SU-DHL-6 (cell line): ENCODE measurements at regions not wholly inside any gene's neighbourhood (a gene's known extent, or its start where the extent isn't known, plus 50 kb on each side); places are given as distances from the start of the nearest gene placed in this dataset.

Experiments
- EZH2phosphoT487 ChIP-seq: fragments of 200-600 bp; sonication (generic), shearing (Covaris generic); conservative IDR thresholded peaks from 2 replicates; pipeline ENCODE4 v1.6.1; 2018; ENCODE audit warnings: mild to moderate bottlenecking, antibody characterized with exemption, low read length, moderate library complexity, mixed read lengths
- TF ChIP-seq, protein P1 (sequence below): fragments of 200-600 bp; sonication (generic); IDR thresholded peaks from one replicate; pipeline ENCODE4 v1.5.1; 2017; ENCODE audit warnings: antibody characterized with exemption, mild to moderate bottlenecking, low read length, moderate library complexity; ENCODE audit not compliant: insufficient read depth, poor library complexity, severe bottlenecking

DNA sequence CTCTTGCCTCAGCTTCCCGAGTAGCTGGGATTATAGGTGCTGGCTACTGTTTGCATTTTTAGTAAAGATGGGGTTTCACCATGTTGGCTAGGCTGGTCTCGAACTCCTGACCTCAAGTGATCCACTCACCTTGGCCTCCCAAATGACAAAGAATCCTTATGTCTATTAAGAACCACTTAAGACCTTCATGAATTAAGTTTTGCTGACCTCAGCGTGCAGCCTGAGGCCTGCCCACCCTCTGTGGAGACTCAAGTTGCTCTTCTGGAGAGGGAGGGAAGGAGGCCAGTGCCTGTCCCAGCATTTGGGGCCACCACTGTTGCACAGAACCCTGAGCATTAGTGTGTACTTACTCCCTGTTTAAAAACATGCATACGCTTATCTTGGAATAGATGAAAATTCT lies 313.3 kb downstream of the FGF9 start:
- TF ChIP-seq, protein P1, sequence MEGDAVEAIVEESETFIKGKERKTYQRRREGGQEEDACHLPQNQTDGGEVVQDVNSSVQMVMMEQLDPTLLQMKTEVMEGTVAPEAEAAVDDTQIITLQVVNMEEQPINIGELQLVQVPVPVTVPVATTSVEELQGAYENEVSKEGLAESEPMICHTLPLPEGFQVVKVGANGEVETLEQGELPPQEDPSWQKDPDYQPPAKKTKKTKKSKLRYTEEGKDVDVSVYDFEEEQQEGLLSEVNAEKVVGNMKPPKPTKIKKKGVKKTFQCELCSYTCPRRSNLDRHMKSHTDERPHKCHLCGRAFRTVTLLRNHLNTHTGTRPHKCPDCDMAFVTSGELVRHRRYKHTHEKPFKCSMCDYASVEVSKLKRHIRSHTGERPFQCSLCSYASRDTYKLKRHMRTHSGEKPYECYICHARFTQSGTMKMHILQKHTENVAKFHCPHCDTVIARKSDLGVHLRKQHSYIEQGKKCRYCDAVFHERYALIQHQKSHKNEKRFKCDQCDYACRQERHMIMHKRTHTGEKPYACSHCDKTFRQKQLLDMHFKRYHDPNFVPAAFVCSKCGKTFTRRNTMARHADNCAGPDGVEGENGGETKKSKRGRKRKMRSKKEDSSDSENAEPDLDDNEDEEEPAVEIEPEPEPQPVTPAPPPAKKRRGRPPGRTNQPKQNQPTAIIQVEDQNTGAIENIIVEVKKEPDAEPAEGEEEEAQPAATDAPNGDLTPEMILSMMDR = no peak
- TF ChIP-seq EZH2phosphoT487 = no peak
